ENCODE measurements at regions not wholly inside any gene's neighbourhood (a gene's known extent, or its start where the extent isn't known, plus 50 kb on each side); places are given as distances from the start of the nearest gene placed in this dataset.

DNA sequence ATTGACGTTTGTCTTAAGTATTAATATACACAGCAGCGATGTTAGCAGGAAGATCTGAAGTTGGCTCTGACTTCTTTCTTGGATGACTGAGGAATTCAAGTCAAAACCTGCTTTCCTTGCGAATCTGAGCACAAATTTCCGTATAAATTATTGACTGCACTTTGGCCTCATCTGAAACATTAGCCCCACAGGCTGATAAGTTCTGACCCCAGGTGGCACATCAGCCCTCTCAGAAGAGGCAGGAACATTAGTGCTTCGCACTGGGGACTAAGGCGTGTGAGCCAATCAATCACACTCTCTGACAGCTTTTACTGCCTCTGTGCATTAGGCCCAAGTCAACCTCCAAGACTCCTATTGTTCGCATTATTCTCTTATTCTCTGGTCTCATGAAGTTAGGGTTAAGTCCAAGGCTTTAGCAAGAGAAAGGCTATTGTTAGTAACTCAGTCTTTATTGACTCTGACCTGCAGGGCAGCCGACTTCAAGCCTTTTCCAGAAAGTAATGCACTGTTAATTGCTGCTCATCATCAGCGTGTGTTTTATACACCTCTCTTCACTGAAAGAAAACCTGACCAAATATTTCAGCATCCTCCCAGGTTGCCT is 84.2 kb downstream of the ZNF608 start (continued):
- TF ChIP-seq ZNF677 (tag by site-specific recombination; IDR thresholded peaks at IDR 0.05) (no peak), ZNF571 (tag by site-specific recombination; IDR thresholded peaks at IDR 0.05) (no peak), ZNF501 (tag by site-specific recombination; IDR thresholded peaks at IDR 0.05) (peak; percentile 96), ZNF544 (tag by site-specific recombination; IDR thresholded peaks at IDR 0.05) (no peak), ZNF791 (tag by site-specific recombination; IDR thresholded peaks at IDR 0.05) (no peak), ZNF175 (tag by site-specific recombination; IDR thresholded peaks at IDR 0.05) (no peak), ZNF529 (tag by site-specific recombination; IDR thresholded peaks at IDR 0.05; ENCODE audit: insufficient replicate concordance) (no peak), ZNF274 (IDR thresholded peaks at IDR 0.05; ENCODE audit: low read length) (no peak), ZNF274 (tag by site-specific recombination; IDR thresholded peaks at IDR 0.05; ENCODE audit: borderline replicate concordance) (no peak), ZNF302 (tag by site-specific recombination; IDR thresholded peaks at IDR 0.05; ENCODE audit: low read depth) (no peak), ZNF561 (tag by site-specific recombination; IDR thresholded peaks at IDR 0.05; ENCODE audit: borderline replicate concordance) (peak; percentile 81; the same call in 1 of the 2 replicates), EGR2 (tag by site-specific recombination; IDR thresholded peaks at IDR 0.05; ENCODE audit: low read depth) (no peak), REPIN1 (tag by site-specific recombination; IDR thresholded peaks at IDR 0.05; ENCODE audit: low read depth) (no peak), ZNF155 (tag by site-specific recombination; IDR thresholded peaks at IDR 0.05) (no peak), ZNF133 (tag by site-specific recombination; IDR thresholded peaks at IDR 0.05) (no peak), YY1 (tag by site-specific recombination; IDR thresholded peaks at IDR 0.05) (peak; percentile 43; the same call in 1 of the 2 replicates), ZNF560 (tag by site-specific recombination; IDR thresholded peaks at IDR 0.05; ENCODE audit: borderline replicate concordance) (no peak), ZNF670 (tag by site-specific recombination; IDR thresholded peaks at IDR 0.05; ENCODE audit: low read depth) (no peak), ZNF776 (tag by site-specific recombination; IDR thresholded peaks at IDR 0.05; ENCODE audit: borderline replicate concordance) (no peak), OSR2 (tag by site-specific recombination; IDR thresholded peaks at IDR 0.05) (peak; percentile 97), ZFP37 (tag by site-specific recombination; IDR thresholded peaks at IDR 0.05) (no peak; the same call in 1 of the 2 replicates), HOXD13 (CRISPR knock-in tag; IDR thresholded peaks at IDR 0.05; ENCODE audit: borderline replicate concordance) (peak; percentile 92; the same call in 1 of the 2 replicates), ZNF132 (tag by site-specific recombination; IDR thresholded peaks at IDR 0.05; ENCODE audit: borderline replicate concordance) (no peak), ZNF626 (tag by site-specific recombination; IDR thresholded peaks at IDR 0.05) (no peak), GLIS1 (tag by site-specific recombination; IDR thresholded peaks at IDR 0.05) (peak; percentile 98), ZNF37A (tag by site-specific recombination; IDR thresholded peaks at IDR 0.05) (no peak)
- TF ChIP-seq, protein P1, sequence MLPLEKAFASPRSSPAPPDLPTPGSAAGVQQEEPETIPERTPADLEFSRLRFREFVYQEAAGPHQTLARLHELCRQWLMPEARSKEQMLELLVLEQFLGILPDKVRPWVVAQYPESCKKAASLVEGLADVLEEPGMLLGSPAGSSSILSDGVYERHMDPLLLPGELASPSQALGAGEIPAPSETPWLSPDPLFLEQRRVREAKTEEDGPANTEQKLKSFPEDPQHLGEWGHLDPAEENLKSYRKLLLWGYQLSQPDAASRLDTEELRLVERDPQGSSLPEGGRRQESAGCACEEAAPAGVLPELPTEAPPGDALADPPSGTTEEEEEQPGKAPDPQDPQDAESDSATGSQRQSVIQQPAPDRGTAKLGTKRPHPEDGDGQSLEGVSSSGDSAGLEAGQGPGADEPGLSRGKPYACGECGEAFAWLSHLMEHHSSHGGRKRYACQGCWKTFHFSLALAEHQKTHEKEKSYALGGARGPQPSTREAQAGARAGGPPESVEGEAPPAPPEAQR (tag by site-specific recombination; IDR thresholded peaks at IDR 0.05), result 0 out of 2 replicates have a peak, but pooled peaks have one; percentile 9
- TF ChIP-seq, protein P2, sequence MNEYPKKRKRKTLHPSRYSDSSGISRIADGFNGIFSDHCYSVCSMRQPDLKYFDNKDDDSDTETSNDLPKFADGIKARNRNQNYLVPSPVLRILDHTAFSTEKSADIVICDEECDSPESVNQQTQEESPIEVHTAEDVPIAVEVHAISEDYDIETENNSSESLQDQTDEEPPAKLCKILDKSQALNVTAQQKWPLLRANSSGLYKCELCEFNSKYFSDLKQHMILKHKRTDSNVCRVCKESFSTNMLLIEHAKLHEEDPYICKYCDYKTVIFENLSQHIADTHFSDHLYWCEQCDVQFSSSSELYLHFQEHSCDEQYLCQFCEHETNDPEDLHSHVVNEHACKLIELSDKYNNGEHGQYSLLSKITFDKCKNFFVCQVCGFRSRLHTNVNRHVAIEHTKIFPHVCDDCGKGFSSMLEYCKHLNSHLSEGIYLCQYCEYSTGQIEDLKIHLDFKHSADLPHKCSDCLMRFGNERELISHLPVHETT (tag by site-specific recombination; IDR thresholded peaks at IDR 0.05), result peak; percentile 55; the same call in 1 of the 2 replicates
- TF ChIP-seq, protein P3, sequence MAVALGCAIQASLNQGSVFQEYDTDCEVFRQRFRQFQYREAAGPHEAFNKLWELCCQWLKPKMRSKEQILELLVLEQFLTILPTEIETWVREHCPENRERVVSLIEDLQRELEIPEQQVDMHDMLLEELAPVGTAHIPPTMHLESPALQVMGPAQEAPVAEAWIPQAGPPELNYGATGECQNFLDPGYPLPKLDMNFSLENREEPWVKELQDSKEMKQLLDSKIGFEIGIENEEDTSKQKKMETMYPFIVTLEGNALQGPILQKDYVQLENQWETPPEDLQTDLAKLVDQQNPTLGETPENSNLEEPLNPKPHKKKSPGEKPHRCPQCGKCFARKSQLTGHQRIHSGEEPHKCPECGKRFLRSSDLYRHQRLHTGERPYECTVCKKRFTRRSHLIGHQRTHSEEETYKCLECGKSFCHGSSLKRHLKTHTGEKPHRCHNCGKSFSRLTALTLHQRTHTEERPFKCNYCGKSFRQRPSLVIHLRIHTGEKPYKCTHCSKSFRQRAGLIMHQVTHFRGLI (tag by site-specific recombination; IDR thresholded peaks at IDR 0.05), result peak; percentile 45; the same call in 1 of the 2 replicates
- TF ChIP-seq, protein P4, sequence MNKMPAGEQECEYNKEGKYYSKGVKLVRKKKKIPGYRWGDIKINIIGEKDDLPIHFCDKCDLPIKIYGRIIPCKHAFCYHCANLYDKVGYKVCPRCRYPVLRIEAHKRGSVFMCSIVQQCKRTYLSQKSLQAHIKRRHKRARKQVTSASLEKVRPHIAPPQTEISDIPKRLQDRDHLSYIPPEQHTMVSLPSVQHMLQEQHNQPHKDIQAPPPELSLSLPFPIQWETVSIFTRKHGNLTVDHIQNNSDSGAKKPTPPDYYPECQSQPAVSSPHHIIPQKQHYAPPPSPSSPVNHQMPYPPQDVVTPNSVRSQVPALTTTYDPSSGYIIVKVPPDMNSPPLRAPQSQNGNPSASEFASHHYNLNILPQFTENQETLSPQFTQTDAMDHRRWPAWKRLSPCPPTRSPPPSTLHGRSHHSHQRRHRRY (tag by site-specific recombination; IDR thresholded peaks at IDR 0.05), result 0 out of 2 replicates have a peak, but pooled peaks have one; percentile 68
- TF ChIP-seq, protein P5, sequence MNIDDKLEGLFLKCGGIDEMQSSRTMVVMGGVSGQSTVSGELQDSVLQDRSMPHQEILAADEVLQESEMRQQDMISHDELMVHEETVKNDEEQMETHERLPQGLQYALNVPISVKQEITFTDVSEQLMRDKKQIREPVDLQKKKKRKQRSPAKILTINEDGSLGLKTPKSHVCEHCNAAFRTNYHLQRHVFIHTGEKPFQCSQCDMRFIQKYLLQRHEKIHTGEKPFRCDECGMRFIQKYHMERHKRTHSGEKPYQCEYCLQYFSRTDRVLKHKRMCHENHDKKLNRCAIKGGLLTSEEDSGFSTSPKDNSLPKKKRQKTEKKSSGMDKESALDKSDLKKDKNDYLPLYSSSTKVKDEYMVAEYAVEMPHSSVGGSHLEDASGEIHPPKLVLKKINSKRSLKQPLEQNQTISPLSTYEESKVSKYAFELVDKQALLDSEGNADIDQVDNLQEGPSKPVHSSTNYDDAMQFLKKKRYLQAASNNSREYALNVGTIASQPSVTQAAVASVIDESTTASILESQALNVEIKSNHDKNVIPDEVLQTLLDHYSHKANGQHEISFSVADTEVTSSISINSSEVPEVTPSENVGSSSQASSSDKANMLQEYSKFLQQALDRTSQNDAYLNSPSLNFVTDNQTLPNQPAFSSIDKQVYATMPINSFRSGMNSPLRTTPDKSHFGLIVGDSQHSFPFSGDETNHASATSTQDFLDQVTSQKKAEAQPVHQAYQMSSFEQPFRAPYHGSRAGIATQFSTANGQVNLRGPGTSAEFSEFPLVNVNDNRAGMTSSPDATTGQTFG (tag by site-specific recombination; IDR thresholded peaks at IDR 0.05; ENCODE audit: borderline replicate concordance), result no peak

All from HEK293 (cell line).